Fibroblast of villous mesenchyme (primary cell): ENCODE measurements at regions not wholly inside any gene's neighbourhood (a gene's known extent, or its start where the extent isn't known, plus 50 kb on each side); places are given as distances from the start of the nearest gene placed in this dataset.

Experiments
- DNase-seq: peaks from one replicate; pipeline ENCODE4 v3.0.0-alpha.2; 2010; ENCODE audit warnings: low read depth
- H3K4me3 ChIP-seq: 2 replicates; pipeline ENCODE4 v1.5.1; 2011; ENCODE audit warnings: low read depth, mild to moderate bottlenecking, low read length
- TF ChIP-seq, protein P1 (sequence below): IDR thresholded peaks from 2 replicates; pipeline ENCODE4 v1.5.1; 2012; ENCODE audit warnings: low read depth, mild to moderate bottlenecking, low read length; ENCODE audit not compliant: insufficient read depth

DNA sequence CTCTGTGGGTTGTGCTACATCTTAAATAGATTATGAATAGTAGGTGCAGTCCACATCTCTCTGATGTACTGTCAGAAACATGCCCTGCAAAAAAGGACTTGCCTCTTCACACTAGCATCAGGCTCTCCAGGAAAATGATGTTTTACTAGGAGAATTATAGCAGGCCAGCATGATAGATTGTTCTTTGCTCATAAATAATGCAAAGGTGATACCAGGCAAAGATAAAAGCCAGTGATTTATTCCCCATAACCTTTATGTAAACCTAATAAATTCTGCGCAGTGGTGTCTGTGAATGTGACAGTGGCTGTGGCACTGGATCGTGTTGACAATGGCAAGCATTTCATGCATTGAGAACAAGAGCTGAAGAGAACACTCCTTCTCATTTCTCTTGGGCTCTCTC lies 646.5 kb upstream of the SEL1L start:
- TF ChIP-seq, protein P1, sequence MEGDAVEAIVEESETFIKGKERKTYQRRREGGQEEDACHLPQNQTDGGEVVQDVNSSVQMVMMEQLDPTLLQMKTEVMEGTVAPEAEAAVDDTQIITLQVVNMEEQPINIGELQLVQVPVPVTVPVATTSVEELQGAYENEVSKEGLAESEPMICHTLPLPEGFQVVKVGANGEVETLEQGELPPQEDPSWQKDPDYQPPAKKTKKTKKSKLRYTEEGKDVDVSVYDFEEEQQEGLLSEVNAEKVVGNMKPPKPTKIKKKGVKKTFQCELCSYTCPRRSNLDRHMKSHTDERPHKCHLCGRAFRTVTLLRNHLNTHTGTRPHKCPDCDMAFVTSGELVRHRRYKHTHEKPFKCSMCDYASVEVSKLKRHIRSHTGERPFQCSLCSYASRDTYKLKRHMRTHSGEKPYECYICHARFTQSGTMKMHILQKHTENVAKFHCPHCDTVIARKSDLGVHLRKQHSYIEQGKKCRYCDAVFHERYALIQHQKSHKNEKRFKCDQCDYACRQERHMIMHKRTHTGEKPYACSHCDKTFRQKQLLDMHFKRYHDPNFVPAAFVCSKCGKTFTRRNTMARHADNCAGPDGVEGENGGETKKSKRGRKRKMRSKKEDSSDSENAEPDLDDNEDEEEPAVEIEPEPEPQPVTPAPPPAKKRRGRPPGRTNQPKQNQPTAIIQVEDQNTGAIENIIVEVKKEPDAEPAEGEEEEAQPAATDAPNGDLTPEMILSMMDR = no peak
- no peak overlapping the region for H3K4me3 ChIP-seq
- DNase-seq = no peak

DNA sequence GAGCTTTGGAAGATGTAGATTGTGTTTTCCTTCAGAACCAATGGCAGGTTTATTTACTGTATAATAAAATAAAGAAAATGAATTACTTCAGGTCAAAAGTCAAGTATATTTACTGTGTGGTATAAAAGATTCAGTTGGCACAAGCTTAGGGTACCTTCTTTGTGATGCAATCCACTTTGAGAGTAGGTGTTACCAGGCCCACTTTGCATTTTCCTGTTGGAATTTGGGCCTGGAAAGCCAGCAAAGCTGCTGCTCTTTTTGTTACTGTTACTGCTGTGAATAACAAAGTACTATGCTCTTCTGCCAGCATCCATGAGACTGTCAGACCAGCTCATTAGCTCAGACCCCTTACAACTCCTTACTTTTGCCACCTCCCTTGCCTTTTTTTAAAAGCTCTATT lies 649.0 kb upstream of the SEL1L start:
- H3K4me3 ChIP-seq = no peak overlapping the region
- TF ChIP-seq, protein P1 = no peak

DNA sequence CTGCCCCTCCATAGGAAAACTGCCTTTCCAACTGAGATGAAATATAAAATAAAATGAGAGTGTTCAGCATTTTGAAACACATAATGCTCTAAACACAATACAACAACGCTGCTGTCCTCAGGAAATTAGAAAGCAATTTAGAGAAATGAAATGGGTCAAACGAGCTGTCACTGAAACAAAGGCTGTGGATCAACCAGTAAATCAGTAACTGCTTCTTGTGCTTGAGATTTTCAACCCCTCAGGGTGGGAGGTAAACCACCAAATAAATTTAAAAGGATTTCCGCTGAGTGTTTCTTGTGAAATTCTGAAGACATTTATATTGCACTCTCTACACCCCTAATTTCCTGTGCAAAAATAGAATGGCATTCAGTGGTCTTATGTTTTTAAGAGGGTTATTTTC lies 657.1 kb upstream of the SEL1L start:
- no peak overlapping the region for H3K4me3 ChIP-seq
- no peak for DNase-seq
- TF ChIP-seq, protein P1 = no peak

More for the DNA sequence above, 649.0 kb upstream of the SEL1L start:
- DNase-seq = no peak

DNA sequence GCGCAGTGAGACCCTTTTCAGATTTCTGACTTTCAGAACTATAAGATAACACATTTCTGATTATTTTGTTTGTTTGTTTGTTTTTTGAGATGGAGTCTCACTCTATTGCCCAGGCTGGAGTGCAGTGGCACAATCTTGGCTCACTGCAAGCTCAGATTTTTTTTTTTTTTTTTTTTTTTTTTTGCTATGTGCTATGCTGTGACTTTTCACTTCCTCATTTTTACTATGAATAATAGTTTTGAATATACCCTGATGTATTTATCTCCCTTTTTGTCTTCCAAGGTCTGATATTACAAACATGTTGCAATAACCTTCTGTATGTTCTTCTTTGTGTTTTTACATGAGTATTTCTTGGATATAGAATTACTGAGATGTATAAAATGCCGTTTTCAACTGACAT lies 658.7 kb upstream of the SEL1L start:
- no peak for DNase-seq
- TF ChIP-seq, protein P1 = no peak
- H3K4me3 ChIP-seq = no peak overlapping the region

DNA sequence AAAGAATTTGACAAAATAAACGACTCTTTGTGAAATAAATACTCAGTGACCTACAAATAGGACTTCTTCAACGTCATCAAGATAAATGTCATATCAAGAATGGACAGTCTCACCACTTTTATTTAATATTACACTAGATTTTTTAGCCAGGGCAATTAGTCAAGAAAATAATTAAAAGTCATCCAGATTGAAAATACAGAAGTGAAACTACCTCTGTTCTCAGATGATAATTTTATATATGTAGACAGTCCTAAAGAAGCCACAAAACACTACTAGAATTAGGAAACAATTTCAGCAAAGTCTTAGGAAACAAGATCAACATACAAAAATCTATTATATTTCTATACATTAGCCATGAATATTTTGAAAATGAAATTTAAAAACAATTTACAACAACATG lies 689.6 kb upstream of the SEL1L start:
- DNase-seq = no peak
- TF ChIP-seq, protein P1 = no peak
- H3K4me3 ChIP-seq = no peak overlapping the region

DNA sequence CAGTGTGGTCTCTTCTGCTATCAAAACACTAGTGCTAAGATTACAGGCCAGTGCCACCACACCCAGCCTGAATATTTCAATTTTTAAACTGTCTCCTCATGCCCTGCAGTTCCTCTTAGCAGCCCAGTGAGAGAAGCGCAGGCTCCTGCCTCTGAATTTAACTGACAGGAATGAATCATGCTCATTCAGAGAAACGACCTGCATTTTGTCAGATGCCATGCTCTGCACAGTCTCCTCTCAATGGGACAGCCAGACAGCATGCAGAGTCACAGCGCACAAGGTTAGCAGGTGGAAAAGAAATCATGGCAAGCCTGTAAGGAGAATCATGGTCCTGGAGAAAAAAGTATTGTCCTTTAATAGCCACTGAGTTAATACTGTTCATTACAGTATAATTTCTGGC lies 691.0 kb upstream of the SEL1L start:
- H3K4me3 ChIP-seq = no peak overlapping the region
- no peak for DNase-seq
- TF ChIP-seq, protein P1 = no peak

DNA sequence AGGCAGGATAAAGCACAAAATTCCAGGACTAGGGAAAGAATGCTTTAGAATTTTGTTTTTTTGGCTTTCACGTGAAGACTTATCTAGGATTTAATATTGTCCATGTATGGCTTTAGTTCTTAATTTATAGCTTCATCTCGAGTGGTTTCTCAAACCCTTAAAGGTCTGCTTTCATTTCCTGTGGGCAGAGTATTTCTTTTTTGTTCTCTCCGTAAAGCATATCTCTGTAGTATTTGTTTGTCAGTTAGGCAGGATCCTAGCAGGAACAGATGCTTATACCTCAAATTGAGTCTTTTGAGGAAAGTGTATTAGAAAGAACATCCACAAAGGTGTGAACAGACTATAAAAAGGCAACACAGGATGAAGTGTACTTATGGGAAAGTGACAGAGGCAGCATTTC lies 697.1 kb upstream of the SEL1L start:
- no peak for DNase-seq
- no peak overlapping the region for H3K4me3 ChIP-seq
- TF ChIP-seq, protein P1 = no peak
